ENCODE measurements at regions not wholly inside any gene's neighbourhood (a gene's known extent, or its start where the extent isn't known, plus 50 kb on each side); places are given as distances from the start of the nearest gene placed in this dataset.

DNA sequence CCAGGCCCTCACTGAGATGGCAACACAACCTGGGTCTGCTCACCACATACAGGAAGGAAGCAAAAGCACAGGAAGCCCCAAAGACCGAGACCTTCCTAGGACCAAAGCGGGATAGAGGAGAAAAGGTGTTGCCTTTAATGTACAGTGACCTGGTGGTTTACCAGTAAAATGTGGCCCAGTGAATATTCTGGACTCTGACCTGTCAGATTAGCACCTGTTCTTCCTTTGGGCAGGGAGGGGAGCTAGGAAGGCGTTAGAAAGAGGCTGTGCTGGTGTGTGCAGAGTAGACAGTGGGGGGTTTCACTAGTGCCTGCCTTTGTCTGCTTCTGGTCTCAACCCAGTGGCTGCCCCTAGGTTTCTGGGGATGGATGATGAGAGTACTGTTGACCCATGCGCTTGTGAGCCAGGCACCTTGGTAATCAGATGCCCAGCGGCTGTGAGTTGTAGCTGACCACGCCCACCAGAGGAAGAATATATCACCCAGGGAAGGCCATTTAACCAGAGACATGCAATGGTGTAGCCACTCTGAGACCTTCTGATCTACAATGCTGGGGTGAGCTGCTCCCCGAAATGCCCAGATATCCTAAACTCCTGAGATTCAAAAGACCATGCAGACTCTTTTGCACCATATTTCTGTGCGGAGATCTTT lies 90.1 kb upstream of the NEO1 start:
- no peak overlapping the region for H3K4me3 ChIP-seq (replicated peaks; ENCODE audit: low read depth, low read length)
- DNase-seq (ENCODE audit: low read depth), result no peak
- TF ChIP-seq, protein P1, sequence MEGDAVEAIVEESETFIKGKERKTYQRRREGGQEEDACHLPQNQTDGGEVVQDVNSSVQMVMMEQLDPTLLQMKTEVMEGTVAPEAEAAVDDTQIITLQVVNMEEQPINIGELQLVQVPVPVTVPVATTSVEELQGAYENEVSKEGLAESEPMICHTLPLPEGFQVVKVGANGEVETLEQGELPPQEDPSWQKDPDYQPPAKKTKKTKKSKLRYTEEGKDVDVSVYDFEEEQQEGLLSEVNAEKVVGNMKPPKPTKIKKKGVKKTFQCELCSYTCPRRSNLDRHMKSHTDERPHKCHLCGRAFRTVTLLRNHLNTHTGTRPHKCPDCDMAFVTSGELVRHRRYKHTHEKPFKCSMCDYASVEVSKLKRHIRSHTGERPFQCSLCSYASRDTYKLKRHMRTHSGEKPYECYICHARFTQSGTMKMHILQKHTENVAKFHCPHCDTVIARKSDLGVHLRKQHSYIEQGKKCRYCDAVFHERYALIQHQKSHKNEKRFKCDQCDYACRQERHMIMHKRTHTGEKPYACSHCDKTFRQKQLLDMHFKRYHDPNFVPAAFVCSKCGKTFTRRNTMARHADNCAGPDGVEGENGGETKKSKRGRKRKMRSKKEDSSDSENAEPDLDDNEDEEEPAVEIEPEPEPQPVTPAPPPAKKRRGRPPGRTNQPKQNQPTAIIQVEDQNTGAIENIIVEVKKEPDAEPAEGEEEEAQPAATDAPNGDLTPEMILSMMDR (IDR thresholded peaks at IDR 0.05; ENCODE audit: low read length, missing control alignments), result no peak

DNA sequence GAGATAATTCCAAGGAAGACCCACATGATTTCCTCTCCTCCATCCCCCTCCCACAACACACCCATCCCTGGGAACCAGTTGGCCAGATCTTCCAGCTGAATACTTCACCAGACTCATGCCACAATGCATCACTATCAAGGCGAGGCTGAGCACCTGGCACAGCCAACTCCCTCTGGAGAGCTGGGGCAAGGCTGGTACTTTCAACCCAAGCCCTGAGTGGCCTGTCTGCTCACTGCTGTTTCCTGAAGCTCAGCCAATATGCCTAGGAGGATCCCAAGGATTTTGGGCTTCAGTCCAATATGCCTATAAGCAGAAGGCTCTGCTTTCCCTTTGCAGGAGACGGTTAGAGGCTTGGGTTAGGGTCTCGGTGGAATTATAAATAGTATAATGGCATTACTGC lies 90.9 kb upstream of the NEO1 start:
- H3K4me3 ChIP-seq (replicated peaks; ENCODE audit: low read depth, low read length), result no peak overlapping the region
- DNase-seq (ENCODE audit: low read depth), result no peak
- TF ChIP-seq, protein P1 (IDR thresholded peaks at IDR 0.05; ENCODE audit: low read length, missing control alignments), result no peak

- TF ChIP-seq, protein P1 (IDR thresholded peaks at IDR 0.05; ENCODE audit: low read length, missing control alignments), result no peak
- no peak for DNase-seq (ENCODE audit: low read depth)
- no peak overlapping the region for H3K4me3 ChIP-seq (replicated peaks; ENCODE audit: low read depth, low read length)
Observed at GRCh38 chr15:72958634-72959033, 93.6 kb upstream of the NEO1 start.

DNA sequence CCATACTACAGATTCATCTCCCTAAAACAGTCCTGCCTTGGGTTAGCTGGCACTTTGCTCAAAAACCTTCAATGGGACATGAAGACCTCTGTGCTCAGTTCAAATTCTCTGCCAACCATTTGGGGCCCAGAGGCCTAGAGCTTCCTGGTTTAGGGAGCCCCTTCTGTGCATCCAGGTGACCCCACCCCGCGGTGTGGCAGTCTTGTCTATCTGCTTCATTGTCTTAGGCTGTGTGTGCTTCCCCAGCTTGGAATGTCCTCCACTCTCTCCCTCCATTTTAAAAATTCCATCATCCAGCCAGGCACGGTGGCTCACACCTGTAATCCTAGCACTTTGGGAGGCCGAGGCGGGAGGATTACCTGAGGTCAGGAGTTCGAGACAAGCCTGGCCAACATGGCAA lies 99.0 kb upstream of the NEO1 start:
- no peak for DNase-seq (ENCODE audit: low read depth)
- no peak overlapping the region for H3K4me3 ChIP-seq (replicated peaks; ENCODE audit: low read depth, low read length)
- TF ChIP-seq, protein P1 (IDR thresholded peaks at IDR 0.05; ENCODE audit: low read length, missing control alignments), result no peak

DNA sequence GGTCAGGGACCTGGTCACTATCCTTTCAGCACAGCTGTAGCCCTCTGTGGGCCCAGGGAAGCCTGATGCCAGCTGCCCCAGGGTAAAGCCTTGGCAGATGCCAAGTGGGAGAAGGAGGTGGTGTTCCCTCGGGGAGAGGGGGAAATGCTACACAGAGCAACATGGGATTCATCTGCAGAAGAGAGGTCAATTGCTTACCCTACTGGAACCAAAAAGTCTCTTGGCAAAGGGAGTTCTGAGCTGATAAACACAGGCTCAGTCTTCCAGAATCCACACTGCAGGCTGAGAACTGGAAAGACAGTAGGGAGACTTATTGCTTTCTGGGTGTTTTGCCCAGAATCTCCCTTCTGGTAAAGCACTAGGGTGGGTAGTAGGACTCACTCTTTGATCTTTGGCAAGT lies 100.1 kb upstream of the NEO1 start:
- DNase-seq (ENCODE audit: low read depth), result no peak
- no peak overlapping the region for H3K4me3 ChIP-seq (replicated peaks; ENCODE audit: low read depth, low read length)
- TF ChIP-seq, protein P1 (IDR thresholded peaks at IDR 0.05; ENCODE audit: low read length, missing control alignments), result no peak

DNA sequence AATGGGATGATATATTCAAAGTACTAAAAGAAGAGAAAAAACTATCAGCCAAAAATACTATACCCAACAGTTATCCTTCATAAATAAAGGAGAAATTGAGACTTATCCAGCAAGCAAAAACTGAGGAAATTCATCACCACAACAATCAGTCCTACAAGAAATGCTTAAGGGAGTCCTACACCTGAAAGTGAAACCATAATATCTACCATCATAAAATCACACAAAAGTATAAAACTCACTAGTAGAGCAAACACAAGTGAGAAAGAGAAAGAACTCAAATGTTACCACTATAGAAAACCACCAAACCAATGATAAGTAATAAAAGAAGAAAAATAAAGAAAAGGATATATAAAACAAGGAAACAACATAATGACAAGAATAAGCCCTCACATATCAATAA lies 103.6 kb upstream of the NEO1 start:
- DNase-seq (ENCODE audit: low read depth), result no peak
- TF ChIP-seq, protein P1 (IDR thresholded peaks at IDR 0.05; ENCODE audit: low read length, missing control alignments), result no peak
- no peak overlapping the region for H3K4me3 ChIP-seq (replicated peaks; ENCODE audit: low read depth, low read length)

GRCh38 chr15:72947709-72948108 lies 104.6 kb upstream of the NEO1 start:
- no peak for DNase-seq (ENCODE audit: low read depth)
- TF ChIP-seq, protein P1 (IDR thresholded peaks at IDR 0.05; ENCODE audit: low read length, missing control alignments), result no peak
- no peak overlapping the region for H3K4me3 ChIP-seq (replicated peaks; ENCODE audit: low read depth, low read length)
